GM12873 (cell line): ENCODE measurements at regions not wholly inside any gene's neighbourhood (a gene's known extent, or its start where the extent isn't known, plus 50 kb on each side); places are given as distances from the start of the nearest gene placed in this dataset.

Source experiments
- TF ChIP-seq, protein P1 (sequence below): IDR thresholded peaks from 2 replicates; pipeline ENCODE4 v1.5.1; 2012; ENCODE audit warnings: low read depth, mild to moderate bottlenecking, moderate library complexity, low read length, control low read depth; ENCODE audit not compliant: insufficient read depth; ENCODE audit errors: missing control alignments

DNA sequence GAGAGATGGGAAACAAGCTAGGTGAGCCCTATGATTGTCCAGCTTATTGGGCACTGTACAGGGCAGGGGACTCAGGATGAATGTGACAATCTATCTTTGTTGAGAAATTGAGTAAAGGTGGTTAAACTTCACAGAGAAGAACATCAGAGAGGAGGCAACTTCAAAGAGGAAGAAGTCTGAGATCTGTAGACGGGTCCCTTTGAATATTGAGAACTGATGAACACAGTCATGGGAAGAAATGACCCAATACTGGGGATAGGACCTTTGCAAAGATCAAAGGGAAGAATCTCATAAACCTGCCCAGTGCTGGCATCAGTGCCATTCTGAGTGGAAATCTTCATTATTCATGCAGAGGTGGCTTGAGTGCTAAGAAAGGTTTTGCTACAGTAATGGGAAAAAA is 569.7 kb upstream of the KCNMB2 start:
- TF ChIP-seq, protein P1, sequence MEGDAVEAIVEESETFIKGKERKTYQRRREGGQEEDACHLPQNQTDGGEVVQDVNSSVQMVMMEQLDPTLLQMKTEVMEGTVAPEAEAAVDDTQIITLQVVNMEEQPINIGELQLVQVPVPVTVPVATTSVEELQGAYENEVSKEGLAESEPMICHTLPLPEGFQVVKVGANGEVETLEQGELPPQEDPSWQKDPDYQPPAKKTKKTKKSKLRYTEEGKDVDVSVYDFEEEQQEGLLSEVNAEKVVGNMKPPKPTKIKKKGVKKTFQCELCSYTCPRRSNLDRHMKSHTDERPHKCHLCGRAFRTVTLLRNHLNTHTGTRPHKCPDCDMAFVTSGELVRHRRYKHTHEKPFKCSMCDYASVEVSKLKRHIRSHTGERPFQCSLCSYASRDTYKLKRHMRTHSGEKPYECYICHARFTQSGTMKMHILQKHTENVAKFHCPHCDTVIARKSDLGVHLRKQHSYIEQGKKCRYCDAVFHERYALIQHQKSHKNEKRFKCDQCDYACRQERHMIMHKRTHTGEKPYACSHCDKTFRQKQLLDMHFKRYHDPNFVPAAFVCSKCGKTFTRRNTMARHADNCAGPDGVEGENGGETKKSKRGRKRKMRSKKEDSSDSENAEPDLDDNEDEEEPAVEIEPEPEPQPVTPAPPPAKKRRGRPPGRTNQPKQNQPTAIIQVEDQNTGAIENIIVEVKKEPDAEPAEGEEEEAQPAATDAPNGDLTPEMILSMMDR: no peak

DNA sequence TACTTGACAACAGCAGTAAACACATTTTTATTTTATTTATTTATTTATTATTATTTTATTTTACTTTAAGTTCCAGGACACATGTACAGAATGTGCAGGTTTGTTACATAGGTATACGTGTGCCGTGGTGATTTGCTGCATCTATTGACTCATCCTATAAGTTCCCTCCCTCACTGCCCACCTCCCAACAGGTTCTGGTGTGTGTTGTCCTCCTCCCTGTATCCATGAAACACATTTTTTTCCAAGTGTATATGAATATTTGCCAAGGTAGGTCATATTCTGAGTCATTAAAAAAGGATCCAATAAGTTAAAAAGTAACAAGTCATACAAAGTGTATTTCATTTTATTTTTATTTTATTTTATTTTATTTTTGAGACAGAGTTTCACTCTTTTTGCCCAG is 567.3 kb upstream of the KCNMB2 start:
- TF ChIP-seq, protein P1: no peak

DNA sequence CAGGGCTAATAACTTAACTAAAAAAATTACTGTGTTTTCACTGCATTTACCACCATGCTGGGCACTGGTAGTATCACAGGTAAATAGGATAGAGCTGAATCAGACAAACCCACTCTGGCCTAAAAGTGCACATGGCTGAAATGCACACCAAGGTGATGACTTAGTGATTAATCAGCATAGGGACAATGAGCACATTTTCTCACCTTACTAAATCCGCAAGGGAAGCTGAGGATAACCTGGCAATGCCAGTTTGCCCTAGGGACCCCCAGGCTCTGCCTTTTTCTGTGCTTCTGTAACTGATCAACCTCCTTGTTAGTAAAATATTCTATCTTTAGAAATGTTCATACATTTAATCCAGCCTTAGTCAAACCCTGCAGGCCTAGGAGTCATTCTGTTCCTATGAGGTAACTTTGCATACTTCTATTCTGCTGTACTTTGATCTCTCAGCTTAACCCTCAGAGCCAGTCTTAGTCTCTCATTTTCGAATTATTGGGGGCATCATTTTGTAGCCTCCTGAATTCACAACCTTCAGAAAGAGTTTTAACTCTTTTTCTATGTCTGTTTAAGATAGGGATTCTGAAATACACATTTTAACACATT is 562.9 kb upstream of the KCNMB2 start:
- TF ChIP-seq, protein P1: no peak

DNA sequence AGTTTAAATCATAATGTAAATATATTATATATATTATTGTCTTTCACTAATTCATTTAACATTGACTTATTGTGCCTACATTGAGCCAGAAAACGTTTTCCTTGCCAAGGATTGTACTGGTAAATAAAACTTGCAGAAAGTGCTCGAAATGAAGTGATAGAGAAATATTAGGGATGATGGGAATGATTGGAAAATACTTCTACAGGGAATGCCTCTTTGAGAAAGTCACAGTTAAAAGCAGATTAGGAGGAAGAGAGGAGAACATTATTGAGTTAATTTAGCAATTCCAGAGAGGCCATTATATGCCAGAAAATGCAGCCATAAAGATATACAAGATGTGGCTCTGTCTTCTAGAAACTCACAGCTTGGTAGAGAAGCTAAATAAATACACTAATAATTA is 560.0 kb upstream of the KCNMB2 start:
- TF ChIP-seq, protein P1: no peak

DNA sequence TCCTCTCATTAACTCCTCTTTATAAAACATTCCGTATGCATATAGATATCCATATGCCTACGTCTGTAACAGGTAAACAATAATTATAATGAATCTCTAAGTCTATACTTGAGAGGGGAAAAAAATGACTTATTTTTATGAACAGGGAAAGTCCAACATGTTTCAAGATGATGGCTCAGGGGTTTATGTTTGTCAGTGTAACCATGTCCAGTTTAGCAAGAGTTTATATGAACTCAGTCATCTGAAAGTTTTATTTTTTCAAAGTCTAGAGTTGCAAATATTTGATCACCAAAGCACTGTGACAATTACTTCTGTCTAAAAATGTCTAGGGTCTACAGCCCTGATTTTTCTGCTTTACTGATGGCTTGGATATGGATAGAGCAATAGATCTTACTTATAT is 559.4 kb upstream of the KCNMB2 start:
- TF ChIP-seq, protein P1: no peak

DNA sequence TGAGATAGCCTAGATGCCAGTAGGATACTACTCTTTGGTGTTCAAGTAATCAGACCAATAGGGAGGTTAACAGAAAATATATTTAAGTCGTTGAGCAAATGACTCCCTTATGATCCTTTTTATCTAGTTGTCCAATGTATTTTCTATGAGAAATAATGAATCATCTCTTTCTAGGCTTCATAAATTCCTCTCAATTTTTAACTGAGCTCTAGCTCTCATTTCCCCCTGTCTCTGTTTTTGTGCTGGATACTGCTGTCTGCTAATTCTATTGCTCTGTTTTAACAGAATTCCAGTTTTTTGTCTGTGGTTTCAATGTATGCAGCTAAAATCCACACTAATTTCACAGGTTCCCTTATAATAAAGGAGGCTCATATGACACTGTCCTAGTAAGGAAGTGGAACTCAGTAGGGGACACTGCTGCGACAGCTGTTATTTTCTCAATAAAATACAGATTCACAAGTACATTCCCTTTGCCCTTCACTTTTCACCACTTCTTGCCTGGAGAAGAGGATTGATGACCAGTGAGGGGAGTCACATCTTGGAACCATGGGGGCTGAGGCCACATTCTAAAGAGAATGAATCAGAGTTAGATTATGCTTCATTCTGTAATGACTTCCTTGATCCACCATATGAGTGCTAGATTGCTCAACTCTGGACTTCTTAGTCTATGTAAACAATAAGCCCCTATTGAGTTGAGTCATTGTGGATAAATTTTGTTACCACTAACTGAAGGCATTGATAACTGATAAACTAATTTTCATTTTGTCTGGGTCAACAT is 558.7 kb upstream of the KCNMB2 start:
- TF ChIP-seq, protein P1: no peak

DNA sequence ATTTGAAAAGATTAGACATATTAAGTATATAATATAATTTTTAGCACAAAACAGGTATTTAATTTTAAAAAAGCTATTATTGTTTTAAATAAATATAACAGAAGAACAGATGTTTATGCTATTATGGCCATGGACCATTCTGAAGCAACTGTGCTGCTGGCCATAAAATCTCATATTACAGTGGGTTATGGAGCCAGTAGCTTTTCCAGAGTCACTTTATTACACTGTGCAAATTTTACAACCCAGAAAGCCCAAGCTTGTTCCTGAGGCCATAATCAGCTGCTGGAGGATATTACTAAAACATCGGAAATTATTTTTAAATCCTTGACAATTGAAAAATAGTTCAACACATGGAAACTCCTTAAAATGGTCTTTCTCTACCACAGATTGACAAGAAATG is 557.3 kb upstream of the KCNMB2 start:
- TF ChIP-seq, protein P1: no peak
